ENCODE measurements at regions not wholly inside any gene's neighbourhood (a gene's known extent, or its start where the extent isn't known, plus 50 kb on each side); places are given as distances from the start of the nearest gene placed in this dataset.
"Not testable (repeated sequence)": the region's sequence is repeated elsewhere in the genome, so short reads cannot be mapped to it uniquely, and the experiment has no call there.

DNA sequence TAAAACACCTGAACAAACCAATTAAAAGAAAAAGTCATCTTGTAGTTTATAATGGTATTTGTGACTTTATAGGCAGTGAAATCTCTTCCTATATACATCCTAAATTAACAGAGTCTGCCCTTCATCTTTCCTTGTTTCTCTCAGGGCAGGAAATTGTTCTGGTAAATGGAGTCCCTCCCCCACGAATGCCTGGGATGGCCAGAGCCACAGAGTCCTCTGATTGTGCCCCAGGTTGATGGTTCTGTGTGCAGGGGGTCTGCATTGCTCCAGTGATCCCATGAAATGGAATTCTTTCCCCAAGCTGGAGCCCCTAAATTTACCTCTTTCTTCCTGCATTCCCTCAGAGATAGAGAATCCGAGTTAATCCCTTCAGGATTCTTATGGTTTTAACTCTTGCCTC is 155.5 kb downstream of the MTX2 start:
- no peak for DNase-seq (ENCODE audit: low read depth, low spot score)

DNA sequence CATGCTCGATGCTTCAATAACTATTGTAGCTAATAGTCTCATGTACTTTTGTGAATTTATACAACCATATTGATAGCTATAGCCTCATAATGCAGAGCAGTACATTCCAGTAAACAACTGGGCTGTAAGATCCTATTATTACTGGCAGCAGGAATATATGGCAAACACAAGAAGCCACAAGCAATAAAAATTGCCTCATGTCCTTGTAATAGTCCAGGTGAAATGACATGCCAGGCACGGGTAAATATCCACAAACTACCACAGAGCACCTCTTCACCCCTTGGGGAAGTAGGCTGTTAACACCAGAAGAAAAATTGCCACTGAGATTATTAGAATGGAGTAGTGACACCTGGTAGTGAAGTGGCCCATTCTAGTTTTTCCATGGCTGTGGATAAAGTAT is 158.3 kb downstream of the MTX2 start:
- no peak for DNase-seq (ENCODE audit: low read depth, low spot score)

DNA sequence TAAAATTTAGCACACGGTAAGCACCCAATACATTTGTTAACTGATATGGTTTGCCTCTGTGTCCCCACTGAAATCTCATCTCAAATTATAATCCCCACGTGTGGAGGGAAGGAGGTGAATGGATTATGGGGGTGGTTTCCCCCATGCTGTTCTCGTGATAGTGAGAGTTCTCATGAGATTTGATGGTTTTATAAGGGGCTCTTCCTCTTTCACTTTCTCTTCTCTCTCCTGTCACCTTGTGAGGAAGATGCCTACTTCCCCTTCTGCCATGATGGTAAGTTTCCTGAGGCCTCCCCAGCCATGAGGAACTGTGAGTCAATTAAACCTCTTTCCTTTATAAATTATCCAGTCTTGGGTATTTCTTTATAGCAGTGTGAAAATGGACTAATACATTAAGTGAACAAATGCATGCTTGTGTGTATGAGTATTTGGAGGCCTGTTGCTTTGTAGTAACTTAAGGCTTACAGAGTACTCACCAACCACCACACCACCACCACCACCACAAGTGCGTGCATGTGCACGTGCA is 159.8 kb downstream of the MTX2 start:
- DNase-seq (ENCODE audit: low read depth, low spot score): not testable (repeated sequence)

DNA sequence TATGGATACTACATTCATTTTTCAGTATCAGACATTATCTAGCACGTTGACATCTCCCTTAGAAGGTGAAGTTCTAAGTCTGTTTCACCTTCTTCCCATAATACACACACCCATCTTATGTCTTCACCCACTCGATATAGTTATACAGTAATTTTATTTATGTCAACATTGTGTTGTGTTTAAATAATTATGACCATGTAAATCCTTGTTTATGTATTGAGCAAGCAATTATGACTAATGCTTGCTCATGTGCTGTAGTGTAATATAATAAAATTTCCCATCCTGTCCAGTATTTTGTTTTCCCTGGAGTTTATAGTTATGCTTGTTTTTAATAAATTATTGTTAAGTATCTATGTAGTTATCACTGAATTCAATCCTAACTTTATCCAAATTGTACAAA is 163.2 kb downstream of the MTX2 start:
- DNase-seq (ENCODE audit: low read depth, low spot score): no peak

DNA sequence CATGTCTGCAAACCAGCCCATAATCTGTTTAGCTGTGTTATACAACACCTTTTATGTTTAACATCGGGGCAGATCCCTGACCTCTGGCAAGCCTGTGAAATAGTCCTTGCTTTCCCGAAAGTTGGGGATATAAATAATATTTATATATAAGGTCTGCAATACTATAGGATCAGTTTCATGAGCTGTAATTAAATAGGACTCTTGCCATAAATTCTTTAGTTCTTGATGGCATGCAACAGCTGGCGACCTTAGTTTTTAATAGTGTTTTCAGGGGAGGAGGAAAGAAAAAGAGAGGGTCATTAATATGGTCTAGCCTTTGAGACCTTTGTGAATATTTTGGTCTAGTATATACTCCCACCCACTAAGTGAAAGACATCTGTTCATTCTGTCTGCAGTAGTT is 166.5 kb downstream of the MTX2 start:
- no peak for DNase-seq (ENCODE audit: low read depth, low spot score)

DNA sequence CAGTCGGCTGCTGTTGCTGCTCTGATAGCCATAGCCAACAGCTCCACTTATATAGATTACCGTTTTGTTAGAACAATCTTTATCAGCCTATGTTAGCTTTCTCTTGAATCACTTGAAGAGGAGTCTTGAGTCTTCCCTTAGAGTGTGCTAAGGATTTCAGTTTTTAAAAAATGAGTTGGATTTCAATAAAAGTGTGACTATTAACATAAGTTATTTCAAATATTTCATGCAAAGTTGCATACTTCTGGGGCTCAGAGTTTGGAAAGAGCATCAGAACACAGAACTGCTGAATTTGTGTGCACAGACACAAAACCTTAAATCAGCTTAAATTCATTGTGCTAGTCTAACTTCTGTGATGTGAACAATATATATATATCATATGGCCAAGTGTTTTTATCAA is 174.7 kb downstream of the MTX2 start:
- DNase-seq (ENCODE audit: low read depth, low spot score): no peak

DNA sequence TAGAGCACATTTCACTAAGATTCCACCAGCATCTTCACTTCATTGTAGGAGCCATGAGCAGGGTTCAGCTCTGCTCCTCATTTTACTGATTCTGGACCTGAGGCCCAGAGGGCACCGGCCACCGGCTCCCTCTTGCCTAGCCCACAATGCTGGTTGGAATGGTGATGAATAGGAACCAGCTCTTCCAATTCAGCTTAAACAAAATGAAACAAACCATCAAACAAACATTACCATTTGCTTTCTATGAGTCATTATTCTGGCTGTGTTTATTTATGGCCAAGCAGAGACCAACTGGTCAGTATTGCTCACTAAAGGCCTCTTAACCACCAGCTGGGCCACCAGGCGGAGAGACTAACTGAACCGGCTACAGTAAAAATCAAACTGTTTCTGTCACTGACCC is 176.7 kb downstream of the MTX2 start:
- DNase-seq (ENCODE audit: low read depth, low spot score): no peak

DNA sequence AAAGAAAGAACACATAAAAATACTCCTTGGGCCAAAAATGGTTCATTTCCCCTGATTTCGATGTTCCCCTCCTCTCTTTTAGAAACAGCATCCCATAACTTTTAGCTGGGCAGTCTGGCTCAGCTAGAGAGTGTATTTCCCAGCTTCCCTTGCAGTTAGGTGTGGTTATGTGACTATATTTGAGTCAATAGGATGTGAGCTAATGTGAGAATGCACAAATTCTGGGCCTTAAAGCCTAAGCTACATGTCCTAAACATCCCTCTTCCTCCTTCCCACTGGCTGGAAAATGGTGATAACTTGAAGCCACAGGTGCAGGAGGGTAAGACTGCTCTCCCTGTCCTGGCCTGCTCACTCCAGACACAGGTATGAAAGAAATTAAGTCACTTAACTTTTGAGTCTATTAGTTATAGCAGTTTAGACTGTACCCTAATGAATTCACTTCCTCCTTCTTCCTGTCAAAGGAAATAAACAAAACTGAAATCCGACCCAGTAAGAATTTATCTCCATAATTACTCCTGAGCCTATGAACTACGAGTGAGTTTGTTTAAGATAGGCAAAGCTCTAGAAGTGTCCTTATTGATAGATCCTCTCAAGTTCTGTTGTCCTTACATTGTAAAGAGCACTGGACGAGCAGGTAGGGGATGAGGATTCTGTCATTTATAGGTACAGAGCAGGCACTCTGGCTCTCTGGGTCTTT is 177.6 kb downstream of the MTX2 start:
- DNase-seq (ENCODE audit: low read depth, low spot score): no peak

DNA sequence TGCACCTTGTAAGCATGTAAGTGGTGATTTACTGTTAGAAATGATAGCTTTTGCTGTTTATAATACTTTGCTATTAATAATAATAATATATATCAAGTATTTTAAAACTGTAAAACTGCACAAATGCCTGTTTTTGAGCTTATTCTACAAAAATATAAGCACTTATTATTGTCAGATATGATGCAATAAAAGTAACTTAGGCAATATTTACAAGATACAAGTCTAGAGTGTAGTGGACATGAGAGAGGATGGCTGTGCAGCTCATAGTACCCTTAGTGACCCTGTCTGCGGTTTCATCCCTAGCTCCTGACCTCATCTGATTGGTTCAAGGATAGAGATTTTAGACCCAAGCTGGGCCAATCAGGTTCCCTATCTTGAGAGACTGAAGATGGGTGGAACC is 178.4 kb downstream of the MTX2 start:
- no peak for DNase-seq (ENCODE audit: low read depth, low spot score)

DNA sequence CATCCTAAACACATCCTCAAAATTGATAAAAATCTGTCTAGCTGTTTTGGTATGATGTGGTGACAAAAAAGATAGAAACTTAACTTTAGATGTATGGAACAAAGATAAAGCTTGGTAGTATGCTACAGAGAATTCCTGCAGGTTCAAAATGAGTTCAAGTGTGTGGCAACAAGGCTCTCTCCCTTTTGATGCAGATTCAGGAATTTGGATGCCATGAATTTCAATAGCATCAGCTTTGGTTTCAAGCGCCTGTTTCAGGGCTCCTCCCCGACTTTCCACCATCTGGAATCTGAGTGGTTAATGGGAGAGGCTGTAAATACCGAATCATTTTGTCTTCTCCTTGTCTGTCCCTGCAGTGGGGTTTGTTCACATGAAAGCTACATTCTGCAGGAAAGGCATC is 180.6 kb downstream of the MTX2 start:
- DNase-seq (ENCODE audit: low read depth, low spot score): peak; percentile 90

DNA sequence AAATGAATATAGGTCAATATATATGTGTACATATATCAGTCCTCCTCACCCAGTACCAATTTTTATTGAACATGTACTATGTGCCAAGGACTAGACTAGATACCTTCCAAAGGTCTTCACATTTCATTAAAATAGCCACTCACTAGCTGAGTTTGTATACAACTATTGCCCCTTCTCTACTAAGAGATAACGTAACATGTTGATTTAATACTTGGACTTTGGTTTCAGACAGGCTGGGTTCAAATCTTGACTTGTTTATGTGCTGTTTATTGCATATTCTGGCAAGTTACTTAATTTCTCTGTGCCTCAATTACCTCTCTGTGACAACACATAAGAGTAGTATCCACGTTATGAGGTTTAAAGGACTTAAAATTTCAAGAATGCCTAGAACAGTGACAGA is 184.5 kb downstream of the MTX2 start:
- DNase-seq (ENCODE audit: low read depth, low spot score): no peak

DNA sequence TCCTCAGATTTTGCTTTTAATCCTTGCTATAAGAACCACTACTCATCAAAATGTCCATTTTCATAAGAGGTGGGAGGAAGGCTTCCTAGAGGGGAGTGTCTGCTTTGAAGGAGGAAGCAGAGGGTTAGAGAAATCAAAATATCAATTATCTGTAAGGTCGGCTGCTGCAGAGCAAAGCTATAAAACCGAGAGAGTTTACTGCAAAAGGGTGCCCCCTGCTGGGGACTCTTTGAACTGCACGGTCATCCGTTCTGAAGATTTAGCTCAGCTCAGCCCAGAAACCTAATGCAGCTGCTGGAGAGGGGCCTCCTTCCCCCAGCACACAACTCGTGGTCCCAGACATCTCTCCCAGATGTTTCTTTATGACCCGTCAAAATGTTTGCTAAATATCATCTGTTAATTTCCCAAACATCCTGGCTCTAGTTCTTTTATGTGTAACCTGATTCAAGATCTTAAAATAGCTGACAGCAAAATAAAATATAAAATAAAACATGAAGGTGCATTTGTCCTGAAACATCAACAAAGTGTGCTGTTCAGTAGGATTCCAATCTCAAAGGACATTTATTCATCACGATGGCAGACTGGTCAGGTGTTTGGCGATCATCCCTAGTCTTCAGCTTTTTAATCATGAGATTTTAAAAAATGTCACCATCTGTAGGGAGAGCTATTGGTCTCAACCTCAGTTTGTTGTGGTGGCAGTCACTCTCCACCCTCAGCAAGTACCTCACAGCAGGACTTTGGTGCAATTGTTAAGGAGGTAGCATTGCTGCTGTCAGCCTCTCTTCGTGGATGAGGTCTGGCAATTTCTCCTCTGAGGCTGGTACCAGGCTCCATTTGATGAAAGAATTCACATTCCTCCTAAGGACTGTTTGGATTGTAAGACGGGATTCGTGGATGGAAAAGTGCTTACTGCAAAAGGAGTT is 185.9 kb downstream of the MTX2 start:
- peak; percentile 12 for DNase-seq (ENCODE audit: low read depth, low spot score)

DNA sequence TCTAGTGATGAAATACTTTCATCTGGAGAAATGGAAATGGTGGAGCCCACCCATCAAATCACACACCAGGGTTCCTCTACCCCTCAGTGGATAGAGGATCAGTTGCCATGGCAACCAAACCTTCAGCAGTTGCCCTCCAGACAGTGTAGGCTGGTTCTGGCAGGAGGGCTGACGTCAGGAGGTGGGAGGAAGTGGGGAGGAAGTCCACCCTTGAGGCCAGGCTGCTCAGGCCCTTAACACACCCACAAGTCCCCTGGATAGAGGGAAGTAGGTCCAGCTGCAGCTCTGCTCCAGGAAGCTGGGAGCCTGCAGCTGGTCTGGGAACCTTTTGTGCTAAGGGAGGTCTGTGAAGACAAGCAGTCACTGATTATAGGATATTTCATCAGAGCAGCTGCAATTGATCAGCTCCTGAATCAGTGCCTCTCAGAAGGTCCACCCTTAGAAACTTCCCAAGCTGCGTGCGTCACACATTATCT is 186.6 kb downstream of the MTX2 start:
- DNase-seq (ENCODE audit: low read depth, low spot score): no peak

DNA sequence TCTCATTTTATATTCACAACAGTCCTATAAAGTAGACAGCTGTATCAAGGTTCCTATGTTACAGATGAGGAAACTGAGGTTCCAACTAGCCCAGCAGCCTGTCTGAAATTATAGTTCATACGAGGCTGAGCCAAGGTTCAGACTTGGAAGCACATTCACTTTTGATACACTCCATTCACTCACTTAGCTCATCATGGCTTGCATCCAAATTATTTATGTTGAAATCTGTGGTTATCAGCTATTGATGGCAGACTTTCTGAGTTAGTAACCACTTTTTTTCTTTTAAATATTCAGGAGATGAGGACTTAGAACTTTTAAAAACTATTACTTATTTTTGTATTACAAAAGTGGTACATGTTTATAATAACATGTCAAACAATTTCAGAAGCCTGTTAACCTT is 188.2 kb downstream of the MTX2 start:
- DNase-seq (ENCODE audit: low read depth, low spot score): no peak

DNA sequence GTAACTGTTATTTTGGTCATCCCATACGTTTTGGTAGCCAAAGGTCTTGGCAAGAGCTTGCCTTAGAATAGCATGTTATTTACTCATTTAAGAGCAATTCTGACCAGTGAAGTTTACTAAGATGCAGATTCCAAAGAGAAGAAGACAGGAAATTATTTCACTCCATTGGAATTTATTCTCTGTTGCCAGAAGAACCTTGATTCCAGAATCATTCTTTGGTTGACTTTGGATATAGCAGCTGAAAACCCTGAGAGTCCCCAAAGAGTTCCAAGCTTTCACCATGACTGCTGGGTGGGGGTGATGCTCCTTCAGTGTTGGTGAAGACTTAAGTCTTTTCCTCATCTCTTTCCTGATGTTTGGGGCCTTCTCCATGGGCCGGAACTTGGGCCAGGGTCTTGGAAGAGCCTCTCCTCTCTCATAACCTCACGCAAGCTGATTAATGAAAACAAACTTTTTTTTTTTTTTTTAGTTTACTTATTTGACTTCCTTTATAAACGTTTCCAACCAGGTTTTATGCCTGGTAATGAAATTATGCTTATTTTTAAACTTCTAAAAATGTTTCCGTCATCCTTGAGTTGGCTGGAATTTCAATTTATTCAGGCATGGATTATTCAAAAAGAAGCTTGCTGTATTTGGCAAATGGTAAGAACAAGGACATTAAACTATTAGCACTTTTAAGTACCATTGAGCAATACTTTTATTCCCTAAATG is 192.0 kb downstream of the MTX2 start:
- no peak for DNase-seq (ENCODE audit: low read depth, low spot score)

DNA sequence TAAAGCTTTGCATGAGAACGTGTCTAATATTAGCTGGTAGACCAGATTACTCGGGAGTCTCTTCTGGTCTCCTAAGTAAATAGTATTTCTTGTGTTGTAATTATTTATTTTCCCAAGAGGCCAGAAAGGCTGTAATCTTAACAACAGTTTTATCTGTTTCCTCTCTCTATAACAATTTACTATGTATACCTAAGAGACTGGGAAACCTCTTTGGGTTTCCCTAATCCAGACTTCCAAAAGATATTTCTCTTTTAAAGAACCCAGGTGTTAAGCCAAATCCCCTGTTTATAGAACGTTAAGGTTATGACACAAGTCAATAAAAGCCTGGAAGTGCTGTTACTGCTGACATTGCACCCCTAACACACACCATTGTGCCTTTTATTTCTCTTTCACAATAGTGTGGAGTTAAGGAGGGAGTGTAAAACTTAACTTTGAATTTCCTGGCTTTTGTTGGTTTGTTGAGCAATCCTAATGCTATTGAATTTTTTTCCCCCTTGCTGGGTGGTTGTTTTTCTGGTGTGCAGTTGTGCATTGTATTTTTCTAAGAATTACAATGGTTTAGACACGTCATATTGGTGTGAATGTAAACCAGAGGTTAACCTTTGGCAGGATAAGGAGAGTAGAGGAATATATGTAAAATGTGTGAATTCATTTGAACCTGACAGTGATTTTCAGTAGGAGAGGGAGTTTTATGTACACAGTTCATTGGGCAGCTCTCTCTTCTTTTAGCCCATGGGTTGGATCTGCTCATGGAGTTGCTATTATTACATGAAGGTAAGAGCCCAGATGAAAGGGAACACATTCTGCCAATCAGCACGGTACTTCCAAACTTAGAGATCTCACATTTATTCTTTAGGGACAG is 192.8 kb downstream of the MTX2 start:
- no peak for DNase-seq (ENCODE audit: low read depth, low spot score)

DNA sequence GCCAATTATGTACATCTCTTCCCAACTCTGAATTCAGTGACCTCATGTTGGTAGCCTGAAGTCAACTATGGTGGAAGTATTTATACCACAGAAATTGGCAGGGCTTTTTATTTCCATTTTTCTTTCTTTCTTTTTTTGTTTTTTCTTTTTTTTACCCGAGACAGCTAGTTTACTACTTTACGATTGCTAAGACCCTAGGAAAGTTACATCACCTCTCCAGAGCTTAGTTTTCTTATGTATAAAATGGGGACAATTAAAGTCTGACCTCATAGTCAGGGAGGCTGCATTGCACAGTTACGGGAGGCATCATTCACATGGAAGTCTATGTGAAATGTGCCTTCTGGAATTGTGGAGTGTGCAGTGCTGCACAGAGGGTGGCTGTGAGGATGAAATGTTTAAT is 194.3 kb downstream of the MTX2 start:
- no peak for DNase-seq (ENCODE audit: low read depth, low spot score)

DNA sequence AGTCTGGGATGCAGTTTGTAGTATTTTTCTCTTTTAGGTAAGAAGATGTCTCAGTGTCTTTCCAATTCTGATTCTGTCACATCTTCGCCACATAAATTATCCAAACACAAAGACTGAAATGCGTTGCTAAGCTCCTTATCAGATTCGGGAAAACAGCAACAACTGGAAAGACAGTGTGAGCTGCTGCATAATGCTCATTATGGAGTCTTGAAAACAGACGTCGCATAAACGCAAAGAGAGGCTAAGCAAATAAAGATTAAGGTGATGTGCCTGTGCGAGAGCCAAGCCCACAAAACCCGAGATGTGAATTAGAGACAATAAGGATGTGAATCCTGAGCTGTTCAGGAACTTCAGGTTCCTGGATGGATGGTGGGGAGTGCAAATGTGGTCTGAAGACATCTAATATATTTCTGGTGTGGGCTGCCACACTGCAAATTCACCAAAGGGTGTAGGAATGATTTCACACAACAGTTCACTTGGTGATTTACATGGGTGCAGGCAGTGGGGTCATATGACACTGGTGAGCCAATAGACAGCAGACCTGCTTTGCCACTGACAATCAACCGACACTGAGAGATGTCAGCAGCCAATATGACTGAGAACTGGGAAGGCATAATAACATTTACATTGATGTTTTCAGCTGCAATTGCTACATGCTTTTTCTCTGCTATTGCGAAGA is 195.8 kb downstream of the MTX2 start:
- DNase-seq (ENCODE audit: low read depth, low spot score): no peak

DNA sequence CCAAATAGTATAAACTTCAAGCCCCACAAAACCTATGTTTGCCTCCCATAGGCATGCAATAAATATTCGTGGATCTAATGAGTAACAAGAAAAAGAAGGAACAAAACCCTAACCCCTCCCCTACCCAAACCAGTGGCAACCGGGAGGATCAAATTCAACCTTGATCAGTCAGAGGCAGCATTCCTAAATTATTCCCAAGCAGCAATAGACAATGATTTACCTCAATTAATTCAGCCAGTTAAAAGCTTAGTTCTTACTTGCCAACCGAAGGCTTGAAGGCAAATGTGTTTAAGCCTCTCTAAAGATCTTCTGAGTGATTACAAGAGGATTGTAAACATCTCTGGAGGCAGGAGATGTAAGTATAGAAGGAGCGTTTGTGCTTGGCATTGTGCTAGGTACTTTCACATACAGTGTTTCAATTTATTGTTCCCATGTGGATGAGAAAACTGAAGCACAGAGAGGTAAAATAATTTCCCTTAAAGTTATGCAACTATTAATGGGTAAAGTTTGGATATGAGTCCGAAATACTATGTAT is 197.7 kb downstream of the MTX2 start:
- no peak for DNase-seq (ENCODE audit: low read depth, low spot score)

DNA sequence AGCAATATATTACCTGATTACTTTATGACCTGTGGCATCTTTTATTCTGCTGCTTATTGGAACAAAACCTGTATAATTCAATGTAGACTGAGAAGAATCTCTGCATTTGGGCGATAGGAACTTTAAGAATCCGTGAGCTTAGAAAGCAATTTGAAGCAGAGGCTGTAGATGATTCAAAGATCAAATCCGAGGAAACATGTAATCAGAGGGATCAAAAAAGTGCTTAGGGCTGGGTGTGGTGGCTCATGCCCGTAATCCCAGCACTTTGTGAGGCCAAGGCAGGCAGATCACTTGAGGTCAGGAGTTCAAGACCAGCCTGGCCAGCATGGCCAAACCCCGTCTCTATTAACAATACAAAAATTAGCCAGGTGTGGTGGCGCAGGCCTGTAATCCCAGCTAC is 198.4 kb downstream of the MTX2 start:
- DNase-seq (ENCODE audit: low read depth, low spot score): no peak

Measured in iPS DF 19.7 (cell line).